ENCODE measurements at regions not wholly inside any gene's neighbourhood (a gene's known extent, or its start where the extent isn't known, plus 50 kb on each side); places are given as distances from the start of the nearest gene placed in this dataset.

- CTCF ChIA-PET = interaction anchor here (0.7 kb wide), 1 partner anchor 54 kb away, joined by 3 read pairs; no protein-coding TSS in a partner anchor
- TF ChIP-seq CTCF (conservative IDR thresholded peaks at IDR 0.05; ENCODE audit: low read depth, low read length) (no peak), RAD21 (IDR thresholded peaks at IDR 0.05; ENCODE audit: low read length) (no peak), RFX5 (IDR thresholded peaks at IDR 0.05; ENCODE audit: low read depth, low read length) (no peak), NFE2L2 (IDR thresholded peaks at IDR 0.05; ENCODE audit: low read depth, low read length) (no peak), FOS (IDR thresholded peaks at IDR 0.05; ENCODE audit: low read depth, low read length) (no peak), ELK1 (IDR thresholded peaks at IDR 0.05; ENCODE audit: borderline replicate concordance, low read depth, low read length) (no peak), SMC3 (IDR thresholded peaks at IDR 0.05; ENCODE audit: low read depth, low read length) (no peak), RCOR1 (IDR thresholded peaks at IDR 0.05; ENCODE audit: insufficient replicate concordance, low read length) (no peak)
- WGBS, 2 experiments (ENCODE audit: extremely low coverage in 2 of 2, insufficient read length in 1 of 2) = 53% methylated on average over 2 of the region's 6 CpGs; no CpG with 5 or more reads in 1 of the 2 experiments
Observed at GRCh38 chr15:69781411-69782125, 316.1 kb downstream of the TLE3 start.

More at GRCh38 chr15:69781411-69782125, 316.1 kb downstream of the TLE3 start:
- no peak overlapping the region for H3K18ac ChIP-seq (ENCODE audit: low read depth, low read length)
- no peaks in the 10 kb centered on the region for H3K36me3 ChIP-seq (ENCODE audit: control insufficient read depth, insufficient read depth, low read length)
- no peaks in the 10 kb centered on the region; the same call in 1 of the 2 replicates for H3K9me3 ChIP-seq (ENCODE audit: control insufficient read depth, insufficient read depth, low read length)
- H4K5ac ChIP-seq (ENCODE audit: low read depth, low read length) = no peak overlapping the region
- no peak overlapping the region for H2AFZ ChIP-seq (replicated peaks; ENCODE audit: low read length, poor library complexity)
- H2AK9ac ChIP-seq (replicated peaks; ENCODE audit: low read depth, low read length, poor library complexity) = no peak overlapping the region
- no peak for ATAC-seq (ENCODE audit: low read depth)
- H2BK5ac ChIP-seq (ENCODE audit: low read depth, low read length, poor library complexity, severe bottlenecking) = no peak overlapping the region
- no peak overlapping the region for H2BK120ac ChIP-seq (ENCODE audit: low read depth, low read length)
- H3K4me2 ChIP-seq (ENCODE audit: low read depth, low read length) = no peak overlapping the region
- H2BK20ac ChIP-seq (ENCODE audit: low read depth, low read length) = no peak overlapping the region
- no peak overlapping the region for H2BK15ac ChIP-seq (ENCODE audit: low read depth, low read length)
- H3K27ac ChIP-seq (ENCODE audit: insufficient read depth, low read length) = no peak overlapping the region
- peaks cover 18% of the 10 kb centered on the region for H3K27me3 ChIP-seq (ENCODE audit: control insufficient read depth, insufficient read depth, low read length)
- H3K56ac ChIP-seq (ENCODE audit: extremely low read depth, insufficient read depth, low read length) = no peak overlapping the region
- no peak overlapping the region for H3K4ac ChIP-seq (ENCODE audit: low read depth, low read length)
- no peak overlapping the region for H4K8ac ChIP-seq (ENCODE audit: low read depth in 2 of 2, low read length in 2 of 2)
- no peak overlapping the region for H3K4me3 ChIP-seq (ENCODE audit: insufficient read depth, low read depth, low read length)
- DNase-seq = no peak
- dilution Hi-C loops (cut with HindIII; ENCODE audit: low sequenced_read_pairs, unreplicated experiment) (no loop called here), in situ Hi-C loops (cut with MboI; ENCODE audit: low sequenced_read_pairs) (no loop called here), intact Hi-C loops (cut with micrococcal nuclease) (no loop called here)
- H3K14ac ChIP-seq (replicated peaks; ENCODE audit: low read depth, low read length) = no peak overlapping the region
- no TSS peak for BruUV-seq (replicated peaks)
- H2AK5ac ChIP-seq (ENCODE audit: low read depth, low read length) = no peak overlapping the region
- H3K23ac ChIP-seq (ENCODE audit: low read depth, low read length) = no peak overlapping the region
- H3K9ac ChIP-seq (ENCODE audit: low read depth, low read length) = no peak overlapping the region
- POLR2A ChIA-PET (ENCODE audit: unreplicated experiment) = no interaction called here
- H3K79me1 ChIP-seq (ENCODE audit: low read depth in 1 of 2, low read length in 2 of 2) = no peaks in the 10 kb centered on the region
- no peaks in the 10 kb centered on the region for H3K9me1 ChIP-seq (ENCODE audit: insufficient read depth, low read length)
- H4K20me1 ChIP-seq (ENCODE audit: insufficient read depth, low read length) = no peaks in the 10 kb centered on the region
- H3K4me1 ChIP-seq (ENCODE audit: control insufficient read depth, insufficient read depth, low read length) = peaks cover 4% of the 10 kb centered on the region
- H4K91ac ChIP-seq (ENCODE audit: insufficient read depth, low read depth, low read length) = no peak overlapping the region
